Small intestine (tissue), 7 donors: ENCODE measurements at regions not wholly inside any gene's neighbourhood (a gene's known extent, or its start where the extent isn't known, plus 50 kb on each side); places are given as distances from the start of the nearest gene placed in this dataset.

Experiments
- DNase-seq, 2 donors: peaks; one replicate each; pipeline versions ENCODE4 v3.0.0 to v3.0.0-alpha.2; 2013
- FAIRE-seq: peaks from 2 replicates; lab custom pipeline; 2012; peaks lifted over from hg19 to GRCh38; lab: Jason Lieb, UNC
- H3K27ac ChIP-seq, 3 donors: one replicate each; pipeline ENCODE4 v1.5.1; 2013; ENCODE audit warnings: low read length in 2 of 3, mild to moderate bottlenecking in 2 of 3, control low read depth in 1 of 3, inconsistent platforms in 1 of 3, low read depth in 1 of 3, moderate library complexity in 1 of 3
- H3K27me3 ChIP-seq, 3 donors: one replicate each; pipeline ENCODE4 v1.6.1; 2013; ENCODE audit warnings: low read length in 3 of 3, inconsistent platforms in 1 of 3; ENCODE audit not compliant: control insufficient read depth in 3 of 3, insufficient read depth in 3 of 3
- H3K36me3 ChIP-seq, 3 donors: one replicate each; pipeline ENCODE4 v1.6.1; 2013; ENCODE audit warnings: low read length in 3 of 3, inconsistent platforms in 1 of 3, low read depth in 1 of 3, mild to moderate bottlenecking in 1 of 3, moderate library complexity in 1 of 3; ENCODE audit not compliant: control insufficient read depth in 3 of 3, insufficient read depth in 2 of 3
- H3K4me1 ChIP-seq, 3 donors: one replicate each; pipeline ENCODE4 v1.6.1; 2013; ENCODE audit warnings: low read length in 2 of 3, inconsistent platforms in 1 of 3, low read depth in 1 of 3, mild to moderate bottlenecking in 1 of 3, moderate library complexity in 1 of 3; ENCODE audit not compliant: control insufficient read depth in 3 of 3, insufficient read depth in 2 of 3
- H3K4me3 ChIP-seq, 3 donors: one replicate each; pipeline ENCODE4 v1.5.1; 2013; ENCODE audit warnings: low read length in 3 of 3, control low read depth in 1 of 3, inconsistent platforms in 1 of 3, low read depth in 1 of 3, mild to moderate bottlenecking in 1 of 3, moderate library complexity in 1 of 3
- H3K9me3 ChIP-seq, 2 donors: one replicate each; pipeline ENCODE4 v1.6.1; 2013; ENCODE audit warnings: low read depth in 1 of 2, low read length in 1 of 2; ENCODE audit not compliant: control insufficient read depth in 2 of 2, insufficient read depth in 1 of 2
- WGBS, 3 donors: extraction: QIAGEN DNeasy Blood & Tissue Kit; methylation state at CpG; one replicate each; pipeline ENCODE4 v1.1.7; 2013; 5-methylcytosine and 5-hydroxymethylcytosine counted together
- donor health status: healthy with polysubstance abuse.
- donor health status: control.
- donor health status: control.
- donor health status: Bipolar disorder and iron deficiency.
- donor health status: healthy.

DNA sequence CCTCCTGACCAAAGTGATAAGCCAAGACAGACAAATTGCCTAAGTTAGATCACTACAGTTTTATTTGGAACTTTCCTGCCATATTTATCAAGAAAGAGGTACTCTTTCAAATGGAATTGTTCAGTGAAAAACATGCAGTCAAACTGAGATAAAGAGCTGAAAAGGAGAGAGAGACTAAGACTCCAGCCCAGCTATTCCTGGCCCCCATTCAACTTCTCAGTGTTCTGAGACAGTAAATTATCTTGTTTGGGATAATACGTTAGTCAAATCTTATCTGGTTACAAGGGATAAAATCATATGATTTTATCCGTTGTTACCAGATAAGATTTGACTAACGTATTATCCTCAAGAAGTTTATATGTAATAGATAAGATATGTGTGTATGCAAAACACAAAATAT lies 67.6 kb upstream of the CMC1 start:
- FAIRE-seq (no peak), DNase-seq (no peak)
- Histone ChIP-seq H3K27me3 (no peaks in the 10 kb centered on the region), H3K36me3 (no peaks in the 10 kb centered on the region), H3K9me3 (no peaks in the 10 kb centered on the region), H3K4me3 (no peak overlapping the region), H3K27ac (no peak overlapping the region), H3K4me1 (no peaks in the 10 kb centered on the region)
- 22 to 37% (median 35%) methylated on average over 3 of the region's 3 CpGs for WGBS, 3 donors

DNA sequence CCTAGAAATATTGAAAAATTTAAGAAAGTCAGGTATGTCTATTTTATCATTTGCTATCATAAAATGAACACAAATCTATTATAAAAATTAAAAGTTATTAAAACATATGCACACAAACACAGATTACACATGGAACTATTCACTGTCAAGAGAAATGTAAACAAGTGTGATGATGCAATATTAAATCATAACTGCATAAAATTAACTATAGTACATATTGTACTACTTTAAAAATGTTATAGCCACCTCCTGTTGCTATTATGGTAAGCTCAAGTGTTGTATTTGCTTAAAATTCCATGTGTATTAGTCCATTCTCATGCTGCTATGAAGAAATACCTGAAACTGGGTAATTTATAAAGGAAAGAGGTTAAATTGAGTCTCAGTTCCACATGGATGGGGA lies 54.7 kb upstream of the CMC1 start:
- FAIRE-seq = no peak
- Histone ChIP-seq H3K27ac (no peak overlapping the region), H3K4me1 (no peaks in the 10 kb centered on the region), H3K36me3 (no peaks in the 10 kb centered on the region), H3K9me3 (no peaks in the 10 kb centered on the region), H3K4me3 (no peak overlapping the region), H3K27me3 (no peaks in the 10 kb centered on the region)
- no peak for DNase-seq

DNA sequence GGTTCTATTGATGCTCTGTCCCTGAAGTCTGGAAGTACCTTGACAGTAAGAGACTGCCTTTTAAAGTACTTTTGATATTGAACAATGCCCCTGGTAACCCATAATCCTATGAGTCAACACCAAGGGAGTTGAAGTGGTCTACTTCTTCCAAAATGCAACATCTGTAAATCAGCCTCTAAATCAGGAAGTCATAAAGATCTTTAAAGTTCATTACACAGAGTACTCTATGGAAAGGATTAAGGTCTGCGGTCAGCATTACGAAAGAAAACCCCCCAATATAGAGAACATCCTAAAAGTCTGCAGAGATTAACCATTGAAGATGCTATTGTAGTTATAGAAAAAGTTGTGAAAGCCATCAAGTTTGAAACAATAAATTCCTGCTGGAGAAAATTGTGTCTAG lies 52.7 kb upstream of the CMC1 start:
- Histone ChIP-seq H3K27ac (no peak overlapping the region), H3K9me3 (no peaks in the 10 kb centered on the region), H3K36me3 (no peaks in the 10 kb centered on the region), H3K4me3 (no peak overlapping the region), H3K27me3 (no peaks in the 10 kb centered on the region), H3K4me1 (no peaks in the 10 kb centered on the region)
- no peak for DNase-seq
- 88 to 94% (median 92%) methylated on average over 2 of the region's 2 CpGs for WGBS, 3 donors
- no peak for FAIRE-seq

DNA sequence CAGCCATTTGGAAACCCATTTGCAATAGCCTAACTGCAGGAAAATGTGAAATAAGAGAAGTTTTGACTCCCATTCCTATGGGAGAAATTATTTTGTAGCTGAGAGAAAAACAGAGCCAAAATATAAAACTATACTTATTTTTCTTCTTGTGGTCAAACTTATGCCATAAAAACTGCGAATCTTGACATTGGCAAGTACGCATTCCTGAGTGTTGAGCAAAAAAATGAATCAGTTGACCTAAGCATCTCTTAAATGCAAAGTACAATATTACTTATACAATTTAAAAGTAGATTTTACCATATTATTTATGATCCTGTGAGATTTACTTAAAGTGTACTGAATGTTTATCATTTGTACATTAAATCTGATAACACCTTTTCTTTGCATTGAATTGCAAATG lies 50.1 kb upstream of the CMC1 start:
- H3K4me3 ChIP-seq = no peak overlapping the region
- no peak for DNase-seq
- no peak for FAIRE-seq
- no peaks in the 10 kb centered on the region for H3K27me3 ChIP-seq
- no peaks in the 10 kb centered on the region for H3K4me1 ChIP-seq
- no peaks in the 10 kb centered on the region for H3K36me3 ChIP-seq
- WGBS, 3 donors = 90 to 97% (median 94%) methylated on average over 2 of the region's 2 CpGs
- no peak overlapping the region for H3K27ac ChIP-seq
- no peaks in the 10 kb centered on the region for H3K9me3 ChIP-seq
